Endodermal cell (in vitro differentiated cells): ENCODE measurements at regions not wholly inside any gene's neighbourhood (a gene's known extent, or its start where the extent isn't known, plus 50 kb on each side); places are given as distances from the start of the nearest gene placed in this dataset.

ENCODE experiments used
- DNase-seq: peaks from one replicate; pipeline ENCODE4 v3.0.0-alpha.2; 2017
- H3K27ac ChIP-seq: 2 replicates; pipeline ENCODE4 v1.5.1; 2013; ENCODE audit warnings: mild to moderate bottlenecking, low read depth, low read length, moderate library complexity
- H3K27me3 ChIP-seq: 2 replicates; pipeline ENCODE4 v1.6.1; 2013; ENCODE audit warnings: mild to moderate bottlenecking, low read length, moderate library complexity; ENCODE audit not compliant: insufficient read depth, control insufficient read depth, poor library complexity, severe bottlenecking
- H3K36me3 ChIP-seq: 2 replicates; pipeline ENCODE4 v1.7.0; 2013; ENCODE audit warnings: mild to moderate bottlenecking, low read length, moderate library complexity; ENCODE audit not compliant: control insufficient read depth, insufficient read depth
- H3K4me1 ChIP-seq: one replicate; pipeline ENCODE4 v1.7.0; 2013; ENCODE audit warnings: low read length; ENCODE audit not compliant: control insufficient read depth, insufficient read depth
- H3K4me3 ChIP-seq: 2 replicates; pipeline ENCODE4 v1.5.1; 2013; ENCODE audit warnings: mild to moderate bottlenecking, low read length, moderate library complexity
- H3K9ac ChIP-seq: 2 replicates; pipeline ENCODE4 v1.6.1; 2013; ENCODE audit warnings: mild to moderate bottlenecking, low read length, moderate library complexity; ENCODE audit not compliant: poor library complexity, severe bottlenecking; ENCODE audit errors: extremely low read depth
- H3K9me3 ChIP-seq: 2 replicates; pipeline ENCODE4 v1.6.1; 2013; ENCODE audit warnings: mild to moderate bottlenecking, low read length, moderate library complexity; ENCODE audit not compliant: control insufficient read depth
- H3K27ac Mint-ChIP-seq: 2 replicates; pipeline ENCODE4 v1.8.0; 2020; ENCODE audit warnings: mixed read lengths
- H3K27me3 Mint-ChIP-seq: 2 replicates; pipeline ENCODE4 v1.8.0; 2021; ENCODE audit warnings: mild to moderate bottlenecking, mixed read lengths; ENCODE audit not compliant: insufficient read depth
- H3K36me3 Mint-ChIP-seq: 2 replicates; pipeline ENCODE4 v1.8.0; 2020; ENCODE audit warnings: low read depth, mixed read lengths
- H3K4me1 Mint-ChIP-seq: 2 replicates; pipeline ENCODE4 v1.8.0; 2020; ENCODE audit warnings: mixed read lengths
- H3K4me3 Mint-ChIP-seq: 2 replicates; pipeline ENCODE4 v1.8.0; 2020; ENCODE audit warnings: mild to moderate bottlenecking, moderate library complexity, mixed read lengths
- H3K9me3 Mint-ChIP-seq: 2 replicates; pipeline ENCODE4 v1.8.0; 2020; ENCODE audit warnings: mild to moderate bottlenecking, mixed read lengths
- CTCF ChIP-seq: fragments of 200-600 bp; sonication (generic); conservative IDR thresholded peaks from 2 replicates; pipeline ENCODE4 v1.5.0; 2021; ENCODE audit warnings: antibody characterized with exemption, mild to moderate bottlenecking
- WGBS, 2 experiments: methylation state at CpG; one replicate each; pipeline versions ENCODE4 v1.1.5 to v1.1.7; 2013; ENCODE audit warnings: missing lambda C conversion rate in 2 of 2, mixed read lengths in 1 of 2; ENCODE audit not compliant: insufficient coverage in 1 of 2, insufficient read length in 1 of 2; 5-methylcytosine and 5-hydroxymethylcytosine counted together

GRCh38 chr4:148810461-148810860 is 368.2 kb upstream of the NR3C2 start:
- TF ChIP-seq CTCF, result no peak
- 94 to 100% methylated on average over 2 of the region's 2 CpGs for WGBS, 2 experiments
- Mint-ChIP-seq H3K36me3 (no peaks in the 10 kb centered on the region), H3K27ac (no peak overlapping the region), H3K4me3 (no peak overlapping the region), H3K9me3 (peaks cover 14% of the 10 kb centered on the region), H3K27me3 (no peaks in the 10 kb centered on the region), H3K4me1 (no peaks in the 10 kb centered on the region)
- Histone ChIP-seq H3K4me3 (no peak overlapping the region), H3K36me3 (no peaks in the 10 kb centered on the region), H3K9ac (no peak overlapping the region), H3K27ac (no peak overlapping the region), H3K9me3 (peaks cover 10% of the 10 kb centered on the region), H3K4me1 (no peaks in the 10 kb centered on the region), H3K27me3 (no peaks in the 10 kb centered on the region)
- DNase-seq, result no peak

- no peak for TF ChIP-seq CTCF
- Histone ChIP-seq H3K9ac (no peak overlapping the region), H3K4me3 (no peak overlapping the region), H3K9me3 (peaks cover 13% of the 10 kb centered on the region), H3K4me1 (no peaks in the 10 kb centered on the region), H3K27me3 (no peaks in the 10 kb centered on the region), H3K27ac (no peak overlapping the region), H3K36me3 (no peaks in the 10 kb centered on the region)
- H3K9me3 Mint-ChIP-seq, result peaks cover 14% of the 10 kb centered on the region
- H3K4me3 Mint-ChIP-seq, result no peak overlapping the region
- no peaks in the 10 kb centered on the region for H3K27me3 Mint-ChIP-seq
- H3K36me3 Mint-ChIP-seq, result no peaks in the 10 kb centered on the region
- no peak overlapping the region for H3K27ac Mint-ChIP-seq
- WGBS, 2 experiments, result 60 to 71% methylated on average over 1 of the region's 1 CpG
- no peak for DNase-seq
- H3K4me1 Mint-ChIP-seq, result no peaks in the 10 kb centered on the region
These were observed 366.2 kb upstream of the NR3C2 start for GRCh38 chr4:148808416-148808815.

GRCh38 chr4:148800940-148801339 is 358.7 kb upstream of the NR3C2 start:
- no peak for TF ChIP-seq CTCF
- Histone ChIP-seq H3K9ac (no peak overlapping the region), H3K4me1 (peaks cover under 1% of the 10 kb centered on the region), H3K36me3 (no peaks in the 10 kb centered on the region), H3K9me3 (peaks cover 7% of the 10 kb centered on the region), H3K27ac (no peak overlapping the region), H3K27me3 (peaks cover 5% of the 10 kb centered on the region), H3K4me3 (no peak overlapping the region)
- no peak for DNase-seq
- Mint-ChIP-seq H3K4me1 (no peaks in the 10 kb centered on the region), H3K27me3 (peaks cover 7% of the 10 kb centered on the region), H3K36me3 (no peaks in the 10 kb centered on the region), H3K4me3 (no peak overlapping the region), H3K9me3 (peaks cover 2% of the 10 kb centered on the region), H3K27ac (no peak overlapping the region)
- 96 to 100% methylated on average over 1 to 2 of the region's 4 CpGs for WGBS, 2 experiments
